ENCODE measurements at regions not wholly inside any gene's neighbourhood (a gene's known extent, or its start where the extent isn't known, plus 50 kb on each side); places are given as distances from the start of the nearest gene placed in this dataset.

DNA sequence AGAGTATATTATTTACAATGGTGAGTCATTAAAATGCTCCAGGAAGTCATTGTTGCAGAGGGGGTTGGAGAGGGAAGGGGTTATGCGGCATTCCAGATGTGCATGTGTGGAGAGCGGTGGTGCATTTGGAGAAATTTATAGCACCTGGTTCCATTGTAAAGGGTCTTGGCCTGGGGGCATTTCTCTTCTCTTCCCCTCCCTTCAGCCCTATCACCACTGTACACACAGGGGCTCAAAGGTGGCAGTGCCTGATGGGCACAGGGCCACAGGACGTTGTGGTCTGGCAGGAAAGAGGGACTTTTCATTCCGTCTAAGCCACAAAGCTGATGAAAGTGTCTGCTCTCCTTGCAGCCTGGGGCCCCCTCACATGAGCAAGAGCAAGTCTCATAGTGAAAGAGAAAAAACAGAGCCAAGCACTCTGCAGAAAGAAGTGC lies 442.4 kb upstream of the ZNF462 start:
- ATAC-seq, result no peak
- intact Hi-C loops (cut with DNase I, micrococcal nuclease), result no loop called here
- DNase-seq, result no peak
- TF ChIP-seq, protein P1, sequence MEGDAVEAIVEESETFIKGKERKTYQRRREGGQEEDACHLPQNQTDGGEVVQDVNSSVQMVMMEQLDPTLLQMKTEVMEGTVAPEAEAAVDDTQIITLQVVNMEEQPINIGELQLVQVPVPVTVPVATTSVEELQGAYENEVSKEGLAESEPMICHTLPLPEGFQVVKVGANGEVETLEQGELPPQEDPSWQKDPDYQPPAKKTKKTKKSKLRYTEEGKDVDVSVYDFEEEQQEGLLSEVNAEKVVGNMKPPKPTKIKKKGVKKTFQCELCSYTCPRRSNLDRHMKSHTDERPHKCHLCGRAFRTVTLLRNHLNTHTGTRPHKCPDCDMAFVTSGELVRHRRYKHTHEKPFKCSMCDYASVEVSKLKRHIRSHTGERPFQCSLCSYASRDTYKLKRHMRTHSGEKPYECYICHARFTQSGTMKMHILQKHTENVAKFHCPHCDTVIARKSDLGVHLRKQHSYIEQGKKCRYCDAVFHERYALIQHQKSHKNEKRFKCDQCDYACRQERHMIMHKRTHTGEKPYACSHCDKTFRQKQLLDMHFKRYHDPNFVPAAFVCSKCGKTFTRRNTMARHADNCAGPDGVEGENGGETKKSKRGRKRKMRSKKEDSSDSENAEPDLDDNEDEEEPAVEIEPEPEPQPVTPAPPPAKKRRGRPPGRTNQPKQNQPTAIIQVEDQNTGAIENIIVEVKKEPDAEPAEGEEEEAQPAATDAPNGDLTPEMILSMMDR (IDR thresholded peaks at IDR 0.05), result no peak
- no peaks in the 10 kb centered on the region for H3K4me1 ChIP-seq (ENCODE audit: low read depth)
- H3K9me3 ChIP-seq, result no peaks in the 10 kb centered on the region
- H3K36me3 ChIP-seq (ENCODE audit: low read depth), result no peaks in the 10 kb centered on the region
- H3K4me3 ChIP-seq, result no peak overlapping the region

DNA sequence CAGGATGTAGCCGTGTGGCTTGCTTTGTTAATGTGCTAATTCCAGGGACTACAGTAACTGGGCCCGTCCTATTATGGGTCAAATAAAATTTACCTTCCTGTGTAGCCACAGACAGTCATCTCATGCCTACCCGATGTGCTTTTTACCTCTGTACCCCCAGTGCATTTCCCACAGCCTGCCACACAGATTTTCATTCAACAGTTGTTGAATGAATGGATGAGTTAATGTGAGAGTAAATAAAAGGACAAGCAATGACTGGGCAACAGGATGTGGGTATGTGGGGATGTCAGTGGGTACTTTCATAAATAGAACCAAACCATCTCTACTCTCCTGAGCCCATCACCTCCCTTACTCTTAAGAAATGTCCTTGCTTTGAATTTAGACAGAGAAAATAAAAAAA lies 441.2 kb upstream of the ZNF462 start:
- TF ChIP-seq, protein P1 (IDR thresholded peaks at IDR 0.05), result no peak
- no peaks in the 10 kb centered on the region for H3K4me1 ChIP-seq (ENCODE audit: low read depth)
- DNase-seq (no peak), ATAC-seq (no peak)
- intact Hi-C loops (cut with DNase I, micrococcal nuclease), result no loop called here
- no peak overlapping the region for H3K4me3 ChIP-seq
- no peaks in the 10 kb centered on the region for H3K9me3 ChIP-seq
- no peaks in the 10 kb centered on the region for H3K36me3 ChIP-seq (ENCODE audit: low read depth)

DNA sequence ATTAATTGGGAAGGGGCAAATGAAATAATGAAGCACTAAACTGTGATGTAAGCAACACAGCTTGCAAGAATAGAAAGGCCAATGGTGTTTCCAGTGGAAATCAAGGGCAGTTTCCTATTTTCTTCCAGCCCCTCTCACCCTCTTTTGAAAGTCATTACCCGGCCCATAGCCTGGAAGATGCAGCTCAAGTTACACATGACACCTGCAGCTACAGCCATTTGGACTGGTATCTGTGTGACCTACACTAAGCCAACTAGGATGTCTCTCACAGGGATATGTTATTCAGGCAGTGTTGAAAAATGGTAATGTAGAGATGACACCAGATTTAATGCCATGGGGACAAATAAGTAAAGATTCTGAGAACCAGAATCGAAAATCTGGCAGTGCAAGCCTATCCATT lies 439.4 kb upstream of the ZNF462 start:
- H3K36me3 ChIP-seq (ENCODE audit: low read depth), result no peaks in the 10 kb centered on the region
- intact Hi-C loops (cut with DNase I, micrococcal nuclease), result no loop called here
- ATAC-seq (no peak), DNase-seq (no peak)
- no peaks in the 10 kb centered on the region for H3K4me1 ChIP-seq (ENCODE audit: low read depth)
- TF ChIP-seq, protein P1 (IDR thresholded peaks at IDR 0.05), result no peak
- H3K4me3 ChIP-seq, result no peak overlapping the region
- no peaks in the 10 kb centered on the region for H3K9me3 ChIP-seq

DNA sequence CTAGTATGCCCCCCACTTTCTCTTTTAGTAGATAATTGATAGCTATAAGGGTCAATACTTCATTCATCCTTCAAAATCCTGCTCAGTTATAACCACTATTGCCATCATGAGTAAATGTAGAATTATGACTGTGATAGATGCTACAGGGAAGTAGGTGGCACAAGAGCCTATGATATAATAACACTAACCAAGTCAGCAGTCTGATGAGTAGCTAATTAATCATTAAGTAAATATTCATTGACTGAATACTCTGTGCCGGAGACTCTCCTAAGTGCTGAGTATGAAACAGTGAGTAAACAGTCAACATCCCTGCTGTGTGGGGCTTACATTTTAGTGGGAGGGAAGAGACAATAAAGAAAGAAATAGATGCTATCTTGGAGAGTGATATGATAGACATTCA lies 430.3 kb upstream of the ZNF462 start:
- H3K4me1 ChIP-seq (ENCODE audit: low read depth), result no peaks in the 10 kb centered on the region
- no peaks in the 10 kb centered on the region for H3K36me3 ChIP-seq (ENCODE audit: low read depth)
- ATAC-seq (no peak), DNase-seq (no peak)
- intact Hi-C loops (cut with DNase I, micrococcal nuclease), result no loop called here
- TF ChIP-seq, protein P1 (IDR thresholded peaks at IDR 0.05), result no peak
- H3K9me3 ChIP-seq, result no peaks in the 10 kb centered on the region
- no peak overlapping the region for H3K4me3 ChIP-seq

GRCh38 chr9:106438928-106439327 lies 424.0 kb upstream of the ZNF462 start:
- TF ChIP-seq, protein P1 (IDR thresholded peaks at IDR 0.05), result no peak
- no peaks in the 10 kb centered on the region for H3K9me3 ChIP-seq
- H3K36me3 ChIP-seq (ENCODE audit: low read depth), result no peaks in the 10 kb centered on the region
- H3K4me3 ChIP-seq, result no peak overlapping the region
- no peaks in the 10 kb centered on the region for H3K4me1 ChIP-seq (ENCODE audit: low read depth)
- DNase-seq (no peak), ATAC-seq (no peak)
- intact Hi-C loops (cut with DNase I, micrococcal nuclease), result no loop called here

GRCh38 chr9:106441283-106441682 lies 421.7 kb upstream of the ZNF462 start:
- no peaks in the 10 kb centered on the region for H3K9me3 ChIP-seq
- no peak overlapping the region for H3K4me3 ChIP-seq
- H3K36me3 ChIP-seq (ENCODE audit: low read depth), result no peaks in the 10 kb centered on the region
- no peak for ATAC-seq
- intact Hi-C loops (cut with DNase I, micrococcal nuclease), result no loop called here
- H3K4me1 ChIP-seq (ENCODE audit: low read depth), result no peaks in the 10 kb centered on the region
- TF ChIP-seq, protein P1 (IDR thresholded peaks at IDR 0.05), result no peak
- no peak for DNase-seq
